T-helper 17 cell (primary cell): ENCODE measurements at regions not wholly inside any gene's neighbourhood (a gene's known extent, or its start where the extent isn't known, plus 50 kb on each side); places are given as distances from the start of the nearest gene placed in this dataset.

Experiments used
- ATAC-seq: fragments of 150-1000 bp; cut with Tn5 transposase; 2 replicates; pipeline ENCODE4 v1.10.0; 2021; ENCODE audit warnings: mild to moderate bottlenecking, moderate library complexity
- DNase-seq, 3 donors: peaks; one replicate each; pipeline versions ENCODE4 v3.0.0 to v3.0.0-alpha.2; 2020 to 2021
- H3K9me3 ChIP-seq: one replicate; pipeline ENCODE4 v1.7.0; 2013; ENCODE audit warnings: low read length, mild to moderate bottlenecking; ENCODE audit not compliant: control insufficient read depth, poor library complexity, severe bottlenecking
- H3K27ac Mint-ChIP-seq: one replicate; pipeline ENCODE4 v1.8.0; 2022; ENCODE audit warnings: mild to moderate bottlenecking, moderate library complexity, mixed read lengths
- H3K27me3 Mint-ChIP-seq: one replicate; pipeline ENCODE4 v1.8.0; 2022; ENCODE audit warnings: mixed read lengths
- H3K36me3 Mint-ChIP-seq: one replicate; pipeline ENCODE4 v1.8.0; 2022; ENCODE audit warnings: low read depth, mixed read lengths
- H3K4me1 Mint-ChIP-seq: one replicate; pipeline ENCODE4 v1.8.0; 2022; ENCODE audit warnings: mild to moderate bottlenecking, mixed read lengths
- H3K4me3 Mint-ChIP-seq: one replicate; pipeline ENCODE4 v1.8.0; 2022; ENCODE audit warnings: mild to moderate bottlenecking, moderate library complexity, mixed read lengths

DNA sequence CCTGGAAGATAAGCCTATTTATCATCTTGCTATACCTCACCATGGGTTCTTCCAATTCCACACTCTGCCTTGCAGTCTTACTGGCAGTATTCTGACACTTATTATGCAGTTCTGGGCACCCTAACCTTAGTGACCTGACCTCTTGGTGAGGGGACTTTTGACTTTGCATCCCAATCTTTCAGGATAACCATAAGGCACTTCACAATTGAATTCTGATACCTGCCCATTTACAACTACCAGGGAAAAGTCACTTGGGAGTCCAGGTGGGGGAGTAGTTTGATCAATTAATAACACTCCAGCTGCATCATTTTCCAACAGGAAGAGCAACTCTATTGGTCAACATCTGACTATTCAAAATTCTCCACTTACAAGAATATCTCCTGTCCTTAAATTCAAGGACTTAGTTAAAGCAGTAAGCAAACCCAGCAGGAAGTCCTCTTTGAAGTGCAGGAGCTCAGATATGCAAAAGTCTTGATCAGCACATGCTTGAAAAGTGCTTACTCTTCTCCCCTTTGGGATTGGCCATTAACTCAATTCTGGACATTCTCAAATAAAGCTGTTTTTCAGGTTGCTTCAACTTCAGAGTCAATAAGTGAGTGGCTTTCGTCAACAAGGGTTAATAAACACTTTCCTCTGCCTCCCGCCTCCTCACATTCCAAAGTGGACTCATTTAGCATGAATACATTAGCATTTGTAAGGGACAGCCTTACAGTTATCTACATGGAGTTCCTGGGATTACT is 177.4 kb upstream of the NRIP1 start:
- H3K27me3 Mint-ChIP-seq: peaks cover 5% of the 10 kb centered on the region
- H3K4me1 Mint-ChIP-seq: peaks cover 3% of the 10 kb centered on the region
- no peak for ATAC-seq
- H3K36me3 Mint-ChIP-seq: no peaks in the 10 kb centered on the region
- H3K9me3 ChIP-seq: no peaks in the 10 kb centered on the region
- no peak overlapping the region for H3K4me3 Mint-ChIP-seq
- DNase-seq: no peak
- no peak overlapping the region for H3K27ac Mint-ChIP-seq

DNA sequence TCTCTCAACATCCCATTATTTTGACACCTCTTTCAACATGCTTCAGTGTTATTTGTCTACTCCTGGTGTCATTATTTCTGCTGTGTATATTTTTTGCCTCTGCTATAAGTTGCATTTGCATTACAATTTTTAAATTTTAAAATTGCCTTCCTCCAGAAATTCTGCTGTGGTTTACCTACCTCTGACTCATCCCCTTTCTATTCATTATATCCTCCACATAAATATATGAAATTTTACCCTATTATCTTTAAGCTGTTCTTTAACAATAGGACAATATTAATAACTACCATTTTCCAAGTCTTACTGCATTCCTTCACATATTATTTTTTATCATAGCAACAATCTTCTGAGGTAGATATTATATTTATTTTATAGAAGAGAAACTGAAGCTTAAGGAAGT is 178.1 kb upstream of the NRIP1 start:
- ATAC-seq: no peak
- no peaks in the 10 kb centered on the region for H3K9me3 ChIP-seq
- Mint-ChIP-seq H3K36me3 (no peaks in the 10 kb centered on the region), H3K4me3 (no peak overlapping the region), H3K4me1 (peaks cover 3% of the 10 kb centered on the region), H3K27ac (no peak overlapping the region), H3K27me3 (peaks cover 5% of the 10 kb centered on the region)
- no peak for DNase-seq

DNA sequence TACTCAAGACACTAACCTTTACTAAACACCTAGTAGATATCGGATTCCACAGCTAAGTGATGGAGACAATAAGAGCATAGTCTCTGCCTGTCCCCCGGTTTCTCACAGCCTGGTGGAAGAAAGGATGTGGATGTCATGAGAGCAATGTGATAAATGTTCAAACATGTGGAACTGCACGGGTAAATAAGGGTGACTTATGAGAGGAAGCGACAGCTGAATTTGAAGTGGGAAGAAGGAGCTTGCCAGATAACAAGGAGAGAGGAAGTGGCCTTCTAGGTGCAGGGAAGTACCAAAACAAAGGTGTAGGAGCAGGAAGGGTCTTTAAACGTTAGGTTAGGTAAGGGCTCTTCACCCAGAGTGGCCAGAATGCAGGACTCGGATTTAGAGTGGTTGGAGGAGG is 178.6 kb upstream of the NRIP1 start:
- Mint-ChIP-seq H3K4me1 (peaks cover 3% of the 10 kb centered on the region), H3K4me3 (no peak overlapping the region), H3K36me3 (no peaks in the 10 kb centered on the region), H3K27me3 (peaks cover under 1% of the 10 kb centered on the region), H3K27ac (no peak overlapping the region)
- ATAC-seq (no peak), DNase-seq (no peak)
- H3K9me3 ChIP-seq: no peaks in the 10 kb centered on the region

DNA sequence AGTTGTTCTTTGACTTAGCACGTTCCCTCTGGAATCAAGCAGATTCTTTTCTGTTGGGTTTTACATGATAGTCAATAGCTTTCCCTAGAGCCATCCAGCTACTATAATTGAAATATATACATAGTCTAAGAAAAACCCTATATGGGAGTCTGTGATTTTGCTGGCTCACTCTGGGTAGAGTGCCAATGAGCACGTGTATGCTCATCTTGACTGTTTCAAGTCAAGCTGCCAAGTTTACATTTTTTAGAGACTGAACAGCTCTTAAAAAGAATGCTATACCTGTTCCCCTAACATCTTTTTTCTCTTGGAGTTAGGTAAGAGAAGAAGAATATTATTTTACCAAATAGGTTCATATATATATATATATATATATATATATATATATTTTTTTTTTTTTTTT is 182.8 kb upstream of the NRIP1 start:
- Mint-ChIP-seq H3K4me3 (no peak overlapping the region), H3K36me3 (no peaks in the 10 kb centered on the region)

DNA sequence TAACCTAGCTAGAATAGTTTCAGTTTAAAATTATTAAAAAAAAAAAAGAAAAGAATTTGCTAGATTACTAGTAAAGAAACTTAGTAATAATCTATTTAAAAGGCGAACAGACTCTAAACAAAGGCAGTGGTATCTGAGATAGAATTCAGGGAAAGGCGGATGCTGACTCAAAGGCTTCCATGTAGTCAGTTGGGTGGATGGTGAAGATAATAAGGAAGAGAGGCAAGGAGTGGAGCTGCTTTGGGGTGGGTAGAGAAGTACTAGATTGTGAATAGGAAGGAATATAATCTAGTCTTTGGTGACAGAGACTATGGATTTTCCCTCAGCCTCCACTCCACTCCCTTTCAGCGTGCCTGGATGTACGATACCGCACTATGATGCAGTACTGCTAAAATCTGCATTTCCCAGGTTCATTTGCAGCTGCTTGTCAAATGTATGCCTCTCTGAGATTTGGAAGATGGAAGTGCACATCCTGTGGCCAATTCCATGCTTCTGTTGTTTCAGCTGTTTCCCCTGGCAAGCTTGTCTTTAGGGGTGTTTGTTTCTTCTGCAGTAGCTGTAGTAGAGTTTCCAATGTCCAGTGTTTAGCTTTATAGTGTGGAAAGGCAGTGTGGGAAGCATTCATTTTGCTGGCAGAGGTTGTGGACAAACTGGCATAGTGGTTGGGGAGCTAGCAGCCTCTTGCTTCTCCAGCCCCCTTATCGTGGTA is 184.6 kb upstream of the NRIP1 start:
- peaks cover 10% of the 10 kb centered on the region for H3K27me3 Mint-ChIP-seq
- DNase-seq: no peak
- no peak overlapping the region for H3K27ac Mint-ChIP-seq
- no peak for ATAC-seq
- no peaks in the 10 kb centered on the region for H3K36me3 Mint-ChIP-seq
- H3K9me3 ChIP-seq: no peaks in the 10 kb centered on the region
- H3K4me1 Mint-ChIP-seq: no peaks in the 10 kb centered on the region
- no peak overlapping the region for H3K4me3 Mint-ChIP-seq

More for the DNA sequence above, 182.8 kb upstream of the NRIP1 start:
- no peaks in the 10 kb centered on the region for H3K9me3 ChIP-seq
- Mint-ChIP-seq H3K4me1 (peaks cover 2% of the 10 kb centered on the region), H3K27ac (no peak overlapping the region), H3K27me3 (no peaks in the 10 kb centered on the region)
- no peak for ATAC-seq
- DNase-seq: no peak

DNA sequence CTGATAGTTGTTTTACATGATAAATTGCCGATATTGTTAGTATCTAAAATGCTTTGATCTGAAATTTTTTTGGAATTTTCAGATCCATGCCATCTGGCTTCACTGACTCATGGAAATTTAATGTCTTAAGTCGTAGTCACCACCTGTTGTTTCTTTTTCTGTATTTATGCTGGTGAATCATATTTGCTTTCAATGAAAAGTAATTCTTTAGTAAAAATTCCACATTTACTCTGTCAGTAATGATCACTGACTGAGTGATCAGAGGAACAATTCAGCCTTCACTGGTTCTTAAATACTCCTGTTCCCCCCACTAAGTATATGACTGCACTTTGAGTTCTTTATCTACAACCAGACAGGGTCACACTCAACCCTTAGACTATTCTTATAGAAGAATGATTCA is 185.6 kb upstream of the NRIP1 start:
- no peak overlapping the region for H3K27ac Mint-ChIP-seq

DNA sequence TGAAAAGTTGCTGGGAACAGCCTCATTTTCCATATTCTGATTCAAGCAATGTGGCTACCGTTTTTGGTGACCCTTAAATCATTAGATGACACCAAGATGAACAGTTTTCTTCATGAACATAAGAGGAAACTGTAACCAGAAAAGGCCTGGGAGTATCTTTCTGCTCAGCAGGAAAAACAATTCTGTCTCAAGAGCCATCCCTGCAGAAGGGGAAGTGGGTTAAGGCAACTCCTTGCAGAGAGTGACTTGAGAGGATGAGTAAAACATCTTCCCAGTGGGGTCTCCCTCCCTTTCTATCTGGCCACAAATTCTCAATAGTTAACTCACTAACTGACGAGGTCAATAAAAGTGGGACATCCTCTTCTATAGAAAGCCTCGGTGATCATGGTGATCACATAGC is 187.6 kb upstream of the NRIP1 start:
- no peak for ATAC-seq
- Mint-ChIP-seq H3K4me3 (no peak overlapping the region), H3K36me3 (no peaks in the 10 kb centered on the region), H3K27me3 (peaks cover 10% of the 10 kb centered on the region), H3K27ac (no peak overlapping the region), H3K4me1 (no peaks in the 10 kb centered on the region)
- no peaks in the 10 kb centered on the region for H3K9me3 ChIP-seq
- DNase-seq: no peak

More for the DNA sequence above, 185.6 kb upstream of the NRIP1 start:
- no peak overlapping the region for H3K4me3 Mint-ChIP-seq
- no peaks in the 10 kb centered on the region for H3K36me3 Mint-ChIP-seq
- no peaks in the 10 kb centered on the region for H3K9me3 ChIP-seq
- ATAC-seq: no peak
- no peak for DNase-seq
- peaks cover 10% of the 10 kb centered on the region for H3K27me3 Mint-ChIP-seq
- no peaks in the 10 kb centered on the region for H3K4me1 Mint-ChIP-seq

DNA sequence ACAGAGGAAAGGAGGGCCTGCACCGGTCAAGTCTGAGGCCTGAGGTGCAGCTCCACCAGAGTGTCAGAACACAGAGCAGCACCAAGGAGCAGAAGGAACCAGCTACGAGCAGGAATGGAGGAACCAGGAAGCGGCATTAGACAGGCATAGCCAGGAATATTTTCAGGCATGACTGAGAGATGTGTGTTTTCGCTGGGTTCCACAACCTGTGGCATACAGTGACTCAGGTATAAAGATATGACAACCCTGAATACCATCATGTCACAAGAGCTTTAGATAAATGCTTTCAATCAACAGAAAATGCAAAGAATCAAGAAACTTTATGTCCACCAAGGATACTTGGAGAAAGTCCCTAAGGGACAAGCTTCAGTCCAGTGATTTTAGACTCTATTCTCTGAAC is 189.3 kb upstream of the NRIP1 start:
- no peak overlapping the region for H3K4me3 Mint-ChIP-seq
- no peak overlapping the region for H3K27ac Mint-ChIP-seq
- ATAC-seq (no peak), DNase-seq (no peak)
- H3K4me1 Mint-ChIP-seq: no peaks in the 10 kb centered on the region
- no peaks in the 10 kb centered on the region for H3K36me3 Mint-ChIP-seq
- peaks cover 10% of the 10 kb centered on the region for H3K27me3 Mint-ChIP-seq
- H3K9me3 ChIP-seq: no peaks in the 10 kb centered on the region

DNA sequence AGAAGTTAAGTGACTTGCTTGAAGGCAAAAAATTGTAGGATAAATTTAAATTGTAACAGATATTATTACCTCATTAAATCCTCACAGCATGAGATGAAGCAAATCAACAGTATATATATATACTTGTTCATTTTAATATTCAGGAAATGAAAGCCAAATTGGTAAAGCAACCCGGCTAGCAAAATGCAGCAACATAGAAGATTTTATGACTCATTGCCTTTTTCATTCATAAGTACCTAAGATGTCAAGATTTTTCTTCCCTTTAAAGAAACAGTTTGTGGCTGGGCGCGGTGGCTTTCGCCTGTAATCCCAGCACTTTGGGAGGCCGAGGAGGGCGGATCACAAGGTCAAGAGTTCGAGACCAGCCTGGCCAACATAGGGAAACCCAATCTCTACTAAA is 190.5 kb upstream of the NRIP1 start:
- H3K4me3 Mint-ChIP-seq: no peak overlapping the region
- no peak for DNase-seq
- peaks cover 10% of the 10 kb centered on the region for H3K27me3 Mint-ChIP-seq

DNA sequence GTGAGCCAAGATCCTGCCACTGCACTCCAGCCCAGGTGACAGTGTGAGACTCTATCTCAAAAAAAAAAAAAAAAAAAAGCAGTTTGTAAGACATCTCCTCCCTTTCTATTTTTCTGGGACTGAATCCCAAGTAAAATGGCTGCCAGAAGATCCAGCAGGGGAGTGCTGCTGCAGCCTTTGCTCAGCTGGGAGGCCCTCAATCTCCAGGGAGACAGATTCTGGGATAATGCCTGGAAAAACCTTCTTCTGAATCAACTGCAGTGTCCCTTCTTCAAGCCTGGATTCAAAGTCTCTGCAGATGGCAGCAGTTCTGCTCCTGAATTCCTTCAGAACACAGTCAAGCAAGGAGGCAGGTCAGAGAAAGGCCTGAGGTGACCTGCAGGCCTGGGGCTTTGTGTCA is 191.0 kb upstream of the NRIP1 start:
- Mint-ChIP-seq H3K27ac (no peak overlapping the region), H3K4me1 (no peaks in the 10 kb centered on the region)
- H3K9me3 ChIP-seq: no peaks in the 10 kb centered on the region

More for the DNA sequence above, 190.5 kb upstream of the NRIP1 start:
- ATAC-seq: no peak
- no peaks in the 10 kb centered on the region for H3K9me3 ChIP-seq
- Mint-ChIP-seq H3K27ac (no peak overlapping the region), H3K36me3 (no peaks in the 10 kb centered on the region), H3K4me1 (no peaks in the 10 kb centered on the region)

DNA sequence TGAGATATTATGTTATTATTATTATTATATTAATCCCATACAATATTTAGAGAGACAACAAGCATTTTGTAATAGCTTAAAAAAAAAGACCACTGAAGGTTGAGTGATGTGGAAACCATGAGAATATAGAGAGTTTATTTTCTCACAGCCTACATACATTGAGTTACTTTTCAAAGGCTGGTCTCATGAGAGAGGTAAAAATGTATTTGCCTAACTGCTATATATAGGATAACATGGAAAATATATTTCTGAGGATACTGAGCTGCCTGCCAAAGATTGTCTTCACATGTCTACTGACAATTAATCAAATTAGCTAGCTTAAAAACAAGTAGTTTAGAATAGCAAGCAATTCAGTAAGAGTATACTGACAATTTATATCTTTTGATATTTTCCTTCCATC is 192.2 kb upstream of the NRIP1 start:
- H3K36me3 Mint-ChIP-seq: no peaks in the 10 kb centered on the region
- no peak for ATAC-seq
- H3K4me3 Mint-ChIP-seq: no peak overlapping the region

More for the DNA sequence above, 191.0 kb upstream of the NRIP1 start:
- peaks cover 10% of the 10 kb centered on the region for H3K27me3 Mint-ChIP-seq
- ATAC-seq (no peak), DNase-seq (no peak)
- H3K36me3 Mint-ChIP-seq: no peaks in the 10 kb centered on the region
- H3K4me3 Mint-ChIP-seq: no peak overlapping the region

DNA sequence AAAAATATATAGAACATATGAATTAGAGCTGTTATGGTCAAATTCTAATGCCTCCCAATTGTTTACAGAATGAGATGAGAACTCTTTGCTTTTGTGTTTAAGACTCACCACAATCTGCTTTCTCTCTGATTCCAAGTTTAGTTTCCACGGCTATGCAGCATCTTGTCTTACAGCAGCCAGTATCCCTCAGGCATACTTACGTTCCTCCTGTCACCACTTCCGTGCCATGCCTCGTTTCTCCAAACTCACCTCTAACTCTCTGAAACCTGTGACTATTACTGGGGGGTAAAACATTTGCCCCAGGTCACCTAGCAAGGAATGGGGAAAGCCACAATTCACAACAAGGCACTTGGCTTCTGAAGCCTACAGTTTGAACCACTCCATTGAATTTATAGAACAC is 192.8 kb upstream of the NRIP1 start:
- ATAC-seq (no peak), DNase-seq (no peak)
- no peaks in the 10 kb centered on the region for H3K9me3 ChIP-seq
- H3K36me3 Mint-ChIP-seq: no peaks in the 10 kb centered on the region
- peaks cover 10% of the 10 kb centered on the region for H3K27me3 Mint-ChIP-seq
- H3K27ac Mint-ChIP-seq: no peak overlapping the region
- no peaks in the 10 kb centered on the region for H3K4me1 Mint-ChIP-seq
- H3K4me3 Mint-ChIP-seq: no peak overlapping the region

More for the DNA sequence above, 192.2 kb upstream of the NRIP1 start:
- no peak for DNase-seq
- H3K9me3 ChIP-seq: no peaks in the 10 kb centered on the region
- Mint-ChIP-seq H3K4me1 (no peaks in the 10 kb centered on the region), H3K27me3 (peaks cover 10% of the 10 kb centered on the region), H3K27ac (no peak overlapping the region)

DNA sequence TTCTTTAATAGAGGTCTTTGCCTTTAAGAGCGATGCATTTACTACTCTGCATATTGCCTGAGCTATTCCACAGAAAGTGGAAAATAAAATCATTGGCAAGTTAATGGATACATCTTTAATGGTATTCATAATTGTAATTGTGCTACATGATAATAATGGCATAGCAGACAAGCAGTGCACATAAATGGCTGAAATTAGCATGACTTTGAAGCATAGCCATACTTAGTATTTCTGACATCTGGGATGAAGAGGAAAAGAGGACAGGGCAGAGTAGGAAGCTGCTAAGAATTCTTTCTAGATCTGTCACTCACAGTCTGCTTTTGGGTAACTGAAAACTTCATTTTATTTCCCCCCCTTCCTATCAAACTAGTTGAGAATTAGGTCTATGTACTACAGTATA is 195.0 kb upstream of the NRIP1 start:
- H3K4me1 Mint-ChIP-seq: no peaks in the 10 kb centered on the region
- DNase-seq (no peak), ATAC-seq (no peak)
- H3K27ac Mint-ChIP-seq: no peak overlapping the region
- H3K4me3 Mint-ChIP-seq: no peak overlapping the region
- H3K9me3 ChIP-seq: no peaks in the 10 kb centered on the region
- H3K36me3 Mint-ChIP-seq: no peaks in the 10 kb centered on the region
- no peaks in the 10 kb centered on the region for H3K27me3 Mint-ChIP-seq

DNA sequence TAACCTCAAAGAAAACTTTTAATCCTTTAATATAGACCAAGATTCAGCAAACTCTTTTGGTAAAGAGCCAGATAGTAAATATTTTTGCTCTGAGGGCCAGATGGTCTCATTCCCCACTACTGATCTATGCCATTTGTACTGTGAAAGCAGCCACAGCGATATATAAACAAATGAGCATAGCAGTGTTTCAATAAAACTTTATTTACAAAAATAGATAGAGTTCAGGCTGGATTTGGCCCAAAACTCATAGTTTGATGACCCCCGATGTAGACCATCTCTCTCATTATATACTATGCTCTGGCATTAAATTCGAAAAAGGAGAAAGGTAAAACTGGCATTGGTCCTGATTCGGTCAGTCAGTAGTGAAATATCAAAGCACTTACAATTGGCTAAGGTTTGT is 195.8 kb upstream of the NRIP1 start:
- Mint-ChIP-seq H3K27me3 (no peaks in the 10 kb centered on the region), H3K4me3 (no peak overlapping the region), H3K27ac (no peak overlapping the region), H3K36me3 (no peaks in the 10 kb centered on the region), H3K4me1 (no peaks in the 10 kb centered on the region)
- no peak for DNase-seq
- no peak for ATAC-seq
- H3K9me3 ChIP-seq: no peaks in the 10 kb centered on the region
